HG03378 (cell line): ENCODE measurements at regions not wholly inside any gene's neighbourhood (a gene's known extent, or its start where the extent isn't known, plus 50 kb on each side); places are given as distances from the start of the nearest gene placed in this dataset.
A peak's percentile ranks its signal among the peaks of the same experiment; 100 is the strongest.
"Not testable (repeated sequence)": the region's sequence is repeated elsewhere in the genome, so short reads cannot be mapped to it uniquely, and the experiment has no call there.

Source experiments
- ATAC-seq: cut with Tn5 transposase; IDR thresholded peaks from one replicate; pipeline ENCODE4 v1.9.1; 2021; ENCODE audit warnings: mild to moderate bottlenecking, moderate library complexity; ENCODE audit not compliant: unreplicated experiment

GRCh38 chrX:64853424-64853823 lies 122.8 kb downstream of the ZC4H2 start:
- no peak for ATAC-seq

- ATAC-seq, result peak; percentile 64
Observed at GRCh38 chrX:64850371-64851082, 125.7 kb downstream of the ZC4H2 start.

- ATAC-seq, result no peak
Observed at GRCh38 chrX:64843224-64843623, 133.0 kb downstream of the ZC4H2 start.

- peak; percentile 67 for ATAC-seq
Observed at GRCh38 chrX:64842492-64842891, 133.8 kb downstream of the ZC4H2 start.

GRCh38 chrX:64805683-64806082 lies 170.6 kb downstream of the ZC4H2 start:
- ATAC-seq, result no peak

GRCh38 chrX:64792598-64793337 lies 183.5 kb downstream of the ZC4H2 start:
- no peak for ATAC-seq

GRCh38 chrX:64782923-64783322 lies 193.3 kb downstream of the ZC4H2 start:
- no peak for ATAC-seq

- no peak for ATAC-seq
Observed at GRCh38 chrX:64758047-64758446, 218.2 kb downstream of the ZC4H2 start.

- ATAC-seq, result no peak
Observed at GRCh38 chrX:64739792-64740378, 236.4 kb downstream of the ZC4H2 start.

GRCh38 chrX:64698317-64698716 lies 277.9 kb downstream of the ZC4H2 start:
- ATAC-seq, result no peak

GRCh38 chrX:64695372-64695771 lies 280.9 kb downstream of the ZC4H2 start:
- not testable (repeated sequence) for ATAC-seq

- no peak for ATAC-seq
Observed at GRCh38 chrX:64662876-64663275, 267.6 kb upstream of the MTMR8 start.

GRCh38 chrX:64657229-64657628 lies 262.0 kb upstream of the MTMR8 start:
- ATAC-seq, result not testable (repeated sequence)

GRCh38 chrX:64642482-64642881 lies 247.2 kb upstream of the MTMR8 start:
- no peak for ATAC-seq
